ENCODE measurements at regions not wholly inside any gene's neighbourhood (a gene's known extent, or its start where the extent isn't known, plus 50 kb on each side); places are given as distances from the start of the nearest gene placed in this dataset.

GRCh38 chr3:94709249-94709902 is 646.5 kb downstream of the NSUN3 start:
- WGBS (ENCODE audit: insufficient coverage), result 60% methylated on average over 1 of the region's 1 CpG
- DNase-seq, result no peak
- H3K27ac ChIP-seq (ENCODE audit: low read depth in 1 of 2, low read length in 2 of 2), result no peak overlapping the region
- H3K4me3 Mint-ChIP-seq, result no peak overlapping the region
- H3K27ac Mint-ChIP-seq, result no peak overlapping the region
- H3K4me3 ChIP-seq (replicated peaks in 1 of 3; ENCODE audit: low read depth in 2 of 3, low read length in 3 of 3), result no peak overlapping the region
- H3K4me1 ChIP-seq (ENCODE audit: control insufficient read depth in 1 of 2, insufficient read depth in 2 of 2, low read length in 2 of 2), result no peaks in the 10 kb centered on the region
- H3K9me3 Mint-ChIP-seq, result peaks cover 0 to 7% (median 3%) of the 10 kb centered on the region in 7 donors
- H3K27me3 Mint-ChIP-seq (ENCODE audit: low read depth in 3 of 3), result no peaks in the 10 kb centered on the region
- H2AFZ ChIP-seq (ENCODE audit: insufficient read depth, low read depth, low read length, poor library complexity, severe bottlenecking), result no peak overlapping the region
- no peaks in the 10 kb centered on the region for H3K27me3 ChIP-seq (ENCODE audit: control insufficient read depth in 2 of 2, insufficient read depth in 2 of 2, low read length in 2 of 2)
- no peak overlapping the region for H3K9ac ChIP-seq (ENCODE audit: insufficient read depth, low read length, poor library complexity, severe bottlenecking)
- H3K4me2 ChIP-seq (replicated peaks; ENCODE audit: extremely low read depth, low read length, poor library complexity, severe bottlenecking), result no peak overlapping the region
- no peaks in the 10 kb centered on the region for H3K4me1 Mint-ChIP-seq
- H3K36me3 Mint-ChIP-seq, result no peaks in the 10 kb centered on the region
- H3K79me2 ChIP-seq (ENCODE audit: insufficient read depth, low read length), result no peaks in the 10 kb centered on the region
- no peaks in the 10 kb centered on the region for H3K36me3 ChIP-seq (replicated peaks in 1 of 2; ENCODE audit: control insufficient read depth in 1 of 2, insufficient read depth in 2 of 2, low read length in 2 of 2)
- H3K9me3 ChIP-seq (replicated peaks in 1 of 2; ENCODE audit: control insufficient read depth in 1 of 2, insufficient read depth in 1 of 2, low read length in 2 of 2), result peaks cover 0 to 5% of the 10 kb centered on the region in 2 donors
- intact Hi-C loops (cut with micrococcal nuclease), result no loop called here
- no peak for TF ChIP-seq CTCF (IDR thresholded peaks at IDR 0.05)
- no peaks in the 10 kb centered on the region for H4K20me1 ChIP-seq (ENCODE audit: insufficient read depth, low read length)

GRCh38 chr3:94714194-94714593 is 651.3 kb downstream of the NSUN3 start:
- TF ChIP-seq CTCF (IDR thresholded peaks at IDR 0.05), result no peak
- H3K9ac ChIP-seq (ENCODE audit: insufficient read depth, low read length, poor library complexity, severe bottlenecking), result no peak overlapping the region

More at GRCh38 chr3:94714194-94714593, 651.3 kb downstream of the NSUN3 start:
- H3K36me3 Mint-ChIP-seq, result no peaks in the 10 kb centered on the region
- no peaks in the 10 kb centered on the region for H3K79me2 ChIP-seq (ENCODE audit: insufficient read depth, low read length)
- no peak overlapping the region for H3K27ac ChIP-seq (ENCODE audit: low read depth in 1 of 2, low read length in 2 of 2)
- H4K20me1 ChIP-seq (ENCODE audit: insufficient read depth, low read length), result no peaks in the 10 kb centered on the region
- DNase-seq, result no peak
- H2AFZ ChIP-seq (ENCODE audit: insufficient read depth, low read depth, low read length, poor library complexity, severe bottlenecking), result no peak overlapping the region
- no peak overlapping the region for H3K27ac Mint-ChIP-seq
- no peak overlapping the region for H3K4me3 ChIP-seq (replicated peaks in 1 of 3; ENCODE audit: low read depth in 2 of 3, low read length in 3 of 3)
- H3K9me3 ChIP-seq (replicated peaks in 1 of 2; ENCODE audit: control insufficient read depth in 1 of 2, insufficient read depth in 1 of 2, low read length in 2 of 2), result no peaks in the 10 kb centered on the region
- no peaks in the 10 kb centered on the region for H3K4me1 Mint-ChIP-seq
- H3K36me3 ChIP-seq (replicated peaks in 1 of 2; ENCODE audit: control insufficient read depth in 1 of 2, insufficient read depth in 2 of 2, low read length in 2 of 2), result no peaks in the 10 kb centered on the region
- no peaks in the 10 kb centered on the region for H3K27me3 ChIP-seq (ENCODE audit: control insufficient read depth in 2 of 2, insufficient read depth in 2 of 2, low read length in 2 of 2)
- no peaks in the 10 kb centered on the region for H3K9me3 Mint-ChIP-seq
- no peak overlapping the region for H3K4me2 ChIP-seq (replicated peaks; ENCODE audit: extremely low read depth, low read length, poor library complexity, severe bottlenecking)
- H3K27me3 Mint-ChIP-seq (ENCODE audit: low read depth in 3 of 3), result no peaks in the 10 kb centered on the region
- no peak overlapping the region for H3K4me3 Mint-ChIP-seq
- H3K4me1 ChIP-seq (ENCODE audit: control insufficient read depth in 1 of 2, insufficient read depth in 2 of 2, low read length in 2 of 2), result no peaks in the 10 kb centered on the region
- intact Hi-C loops (cut with micrococcal nuclease), result no loop called here

Data from CD14-positive monocyte (primary cell).